ENCODE measurements at regions not wholly inside any gene's neighbourhood (a gene's known extent, or its start where the extent isn't known, plus 50 kb on each side); places are given as distances from the start of the nearest gene placed in this dataset.
A peak's percentile ranks its signal among the peaks of the same experiment; 100 is the strongest.

- DNase-seq = no peak
These were observed 128.8 kb upstream of the CTTNBP2NL start for GRCh38 chr1:112267206-112267605.

DNA sequence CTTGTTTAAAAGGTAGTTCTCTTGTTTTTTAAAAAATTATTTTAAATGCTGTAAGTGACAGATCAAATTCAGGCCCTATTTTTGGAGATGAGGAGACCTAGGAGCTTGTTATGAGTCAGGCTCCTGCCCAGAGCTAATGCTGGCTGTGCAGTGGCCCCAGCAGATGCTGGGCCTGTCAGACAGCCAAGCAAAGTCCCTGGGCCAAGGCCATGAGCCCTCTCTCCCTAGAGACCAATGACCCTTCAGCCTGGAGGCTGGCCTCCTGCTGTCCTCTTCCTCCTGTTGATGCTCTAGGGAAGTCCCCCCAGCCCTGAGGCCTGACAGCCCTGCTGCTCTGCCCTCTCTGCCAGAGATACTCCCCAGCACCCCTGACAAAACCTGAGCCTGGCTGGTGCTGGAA lies 128.1 kb upstream of the CTTNBP2NL start:
- DNase-seq = no peak

GRCh38 chr1:112268408-112268807 lies 127.6 kb upstream of the CTTNBP2NL start:
- no peak for DNase-seq

DNA sequence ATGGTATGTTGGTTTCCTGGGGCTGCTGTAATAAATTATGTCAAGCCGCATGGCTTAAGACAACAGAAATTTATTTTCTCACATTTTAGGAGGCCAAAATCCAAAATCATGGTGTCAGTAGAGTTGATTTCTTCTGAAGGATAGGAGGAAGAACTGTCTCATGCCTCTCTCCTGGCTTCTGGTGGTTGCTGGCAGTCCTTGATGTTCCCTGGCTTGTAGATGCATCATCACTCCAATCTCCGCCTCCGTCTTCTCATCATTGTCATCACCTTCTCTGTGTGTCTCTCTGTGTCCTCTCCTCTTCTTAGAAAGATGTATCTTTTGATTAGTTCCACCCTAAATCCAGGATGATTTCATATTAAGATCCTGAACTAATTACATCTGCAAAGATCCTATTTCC lies 124.7 kb upstream of the CTTNBP2NL start:
- DNase-seq = no peak

GRCh38 chr1:112272101-112272772 lies 123.8 kb upstream of the CTTNBP2NL start:
- no peak for DNase-seq

DNA sequence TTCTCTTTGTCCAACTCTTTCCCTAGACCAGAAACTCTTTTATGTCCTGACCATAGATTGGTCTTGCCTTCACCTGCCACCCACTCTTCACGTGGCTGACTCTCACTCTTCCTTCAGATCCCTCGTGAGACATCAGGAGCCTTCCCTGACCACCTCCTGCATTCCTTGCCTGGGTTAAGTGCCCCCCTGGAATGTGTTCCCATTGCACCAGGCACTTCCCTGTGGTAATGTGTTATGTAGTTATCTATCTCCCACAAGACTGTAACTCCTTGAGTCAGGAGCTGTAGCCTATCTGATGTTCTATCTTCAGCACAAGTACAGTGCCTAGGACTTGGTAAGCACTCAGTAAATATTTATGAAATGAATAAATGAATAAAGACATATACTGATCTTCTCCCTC lies 111.2 kb upstream of the CTTNBP2NL start:
- no peak for DNase-seq

GRCh38 chr1:112285316-112285715 lies 110.7 kb upstream of the CTTNBP2NL start:
- no peak for DNase-seq

DNA sequence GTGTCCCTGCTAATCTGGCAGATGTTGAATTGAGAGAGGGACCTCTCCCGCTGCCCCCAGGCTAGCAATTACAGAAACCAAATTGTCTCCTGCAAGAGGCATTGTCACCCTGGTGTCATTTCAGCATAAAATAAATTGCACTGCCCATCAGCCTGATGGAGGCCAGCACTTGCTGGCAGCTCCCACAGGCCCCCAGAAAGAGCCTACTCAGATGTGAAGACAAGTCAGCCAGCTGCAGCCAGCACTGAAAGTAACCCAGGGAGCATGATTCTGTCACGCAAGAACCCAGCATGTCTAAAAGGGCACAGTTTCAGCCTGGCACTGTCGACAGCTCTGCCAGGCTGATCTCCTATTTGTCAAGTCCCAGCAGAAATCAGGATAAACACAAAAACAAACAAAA lies 110.3 kb upstream of the CTTNBP2NL start:
- DNase-seq = no peak

- DNase-seq = no peak
These were observed 99.1 kb upstream of the CTTNBP2NL start for GRCh38 chr1:112296908-112297307.

- no peak for DNase-seq
These were observed 98.5 kb upstream of the CTTNBP2NL start for GRCh38 chr1:112297536-112297935.

- DNase-seq = peak; percentile 41
These were observed 97.5 kb upstream of the CTTNBP2NL start for GRCh38 chr1:112298558-112298957.

- no peak for DNase-seq
These were observed 91.9 kb upstream of the CTTNBP2NL start for GRCh38 chr1:112304126-112304525.

DNA sequence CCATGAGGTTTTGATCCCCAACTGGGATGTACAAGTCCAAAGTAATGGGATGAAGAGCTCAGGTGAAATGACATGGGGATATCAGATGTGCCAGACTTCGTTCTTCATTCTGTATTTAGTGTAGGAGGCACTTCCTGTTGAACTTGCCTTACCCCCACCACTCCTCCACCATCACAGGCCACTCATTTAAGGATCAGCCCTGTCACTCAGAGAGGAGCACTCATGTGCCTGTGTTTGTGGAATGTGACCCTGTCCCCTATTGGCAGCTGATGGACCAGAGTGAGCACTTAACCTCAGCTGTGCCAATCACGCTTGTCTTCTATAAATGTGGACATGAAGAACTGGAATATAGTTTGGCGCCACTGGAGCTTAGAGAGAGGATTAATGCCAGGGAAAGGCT lies 91.4 kb upstream of the CTTNBP2NL start:
- DNase-seq = no peak

- no peak for DNase-seq
These were observed 88.0 kb upstream of the CTTNBP2NL start for GRCh38 chr1:112307930-112308591.

DNA sequence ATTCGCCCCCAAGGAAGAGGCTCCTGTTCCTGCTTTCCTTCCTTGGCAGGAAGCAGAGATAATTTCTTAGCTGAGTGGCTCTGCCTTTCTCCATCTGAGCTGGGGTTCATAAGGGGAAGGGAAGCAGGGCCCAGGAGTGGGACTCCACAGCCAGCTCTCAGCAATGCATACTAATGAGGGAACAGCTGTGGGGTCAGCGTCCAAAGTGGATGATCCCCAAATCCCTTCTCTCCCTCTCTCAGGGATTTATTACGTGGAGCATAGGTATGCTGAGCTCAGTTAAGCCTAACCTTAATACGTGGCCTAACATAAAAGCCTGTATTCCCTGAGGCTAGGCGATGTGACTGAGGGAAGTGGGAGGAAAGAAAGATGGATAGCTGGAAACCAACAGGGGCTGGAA lies 87.3 kb upstream of the CTTNBP2NL start:
- DNase-seq = no peak

DNA sequence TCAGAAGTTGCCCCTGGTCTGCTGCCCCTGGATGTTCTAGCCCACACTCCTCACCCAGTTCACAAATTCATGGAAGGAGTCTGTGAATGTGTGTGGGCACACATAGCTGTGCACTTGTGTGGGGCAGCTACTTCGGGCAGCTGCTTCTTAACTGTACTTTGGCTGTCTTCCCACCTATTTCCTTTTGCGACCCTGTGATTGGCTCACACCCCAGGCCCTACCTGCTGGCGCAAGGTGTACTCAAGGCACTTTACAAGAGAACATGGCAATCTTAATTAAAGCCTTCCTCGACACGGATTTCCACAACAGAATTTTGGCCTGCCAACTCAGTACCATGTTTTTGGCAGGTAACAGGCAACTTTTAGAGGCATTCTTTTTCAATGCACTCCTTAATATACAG lies 86.5 kb upstream of the CTTNBP2NL start:
- no peak for DNase-seq

DNA sequence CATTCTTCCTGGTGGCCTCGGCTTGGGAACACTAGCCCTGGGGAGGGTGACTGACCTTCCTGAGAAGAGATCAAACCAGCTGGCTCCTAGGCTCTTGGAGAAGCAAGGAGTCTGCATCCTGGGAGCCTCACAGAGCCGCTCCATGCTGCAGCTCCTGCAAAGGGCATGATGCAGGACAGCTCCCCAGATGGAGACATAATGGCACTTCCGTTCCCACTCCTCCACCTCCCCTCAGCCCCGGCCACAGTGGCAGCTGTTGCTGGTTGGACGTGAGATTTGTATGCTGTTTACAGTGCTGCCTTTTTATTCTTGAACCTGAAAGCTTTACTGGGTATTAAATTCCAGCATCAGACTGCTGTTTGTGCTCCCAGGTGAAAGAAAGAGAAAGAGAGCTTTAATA lies 83.7 kb upstream of the CTTNBP2NL start:
- DNase-seq = no peak

DNA sequence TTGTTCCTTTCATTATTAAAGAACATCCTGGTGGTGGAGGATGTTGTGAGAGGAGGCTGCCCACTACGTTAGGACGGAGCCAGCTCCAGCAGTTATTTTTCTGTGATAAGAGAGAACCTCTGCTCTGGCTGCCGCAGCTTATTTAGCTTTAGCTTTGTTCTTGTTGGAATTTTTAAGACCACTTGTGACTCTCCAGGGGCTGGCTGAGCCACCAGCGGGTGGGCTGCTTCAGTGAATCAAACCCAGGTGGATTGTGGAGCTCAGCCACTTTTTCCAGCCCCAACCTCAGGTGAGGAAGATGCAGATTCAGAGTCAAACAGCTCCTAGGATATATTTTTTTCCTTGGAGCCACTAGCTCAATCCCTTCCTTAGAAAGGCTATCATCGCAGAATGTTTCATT lies 83.1 kb upstream of the CTTNBP2NL start:
- no peak for DNase-seq

DNA sequence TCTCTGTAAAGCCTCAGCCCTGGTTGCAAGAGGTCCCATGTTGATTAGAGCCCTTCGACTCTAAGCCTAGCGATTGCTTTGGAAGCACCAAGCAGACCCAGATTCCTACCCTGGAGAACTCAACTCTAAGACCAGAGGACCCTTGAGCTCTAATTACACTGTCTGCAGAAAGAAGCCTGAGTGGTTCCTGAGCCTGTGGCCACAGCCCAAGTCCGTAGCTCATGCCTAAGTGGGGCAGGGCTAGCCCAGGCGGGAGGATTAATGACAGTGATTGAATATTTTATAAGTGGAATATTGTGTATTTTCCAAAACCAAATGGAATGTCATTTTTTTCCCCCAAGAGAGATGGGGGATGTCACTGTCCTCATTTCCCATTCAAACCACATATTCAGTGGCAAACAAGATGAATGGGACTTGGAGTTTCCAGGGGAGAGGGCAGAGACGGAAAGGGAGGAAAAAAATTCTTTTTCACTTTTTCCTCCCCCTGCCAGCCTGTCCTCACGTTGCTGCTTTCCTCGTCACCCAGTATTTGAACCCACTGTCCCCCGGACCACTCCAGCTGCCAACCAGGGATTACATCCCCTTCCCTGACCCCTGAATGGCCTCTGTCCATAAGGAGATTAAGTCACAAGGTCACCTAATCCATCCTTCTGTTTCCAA lies 79.6 kb upstream of the CTTNBP2NL start:
- DNase-seq = no peak

DNA sequence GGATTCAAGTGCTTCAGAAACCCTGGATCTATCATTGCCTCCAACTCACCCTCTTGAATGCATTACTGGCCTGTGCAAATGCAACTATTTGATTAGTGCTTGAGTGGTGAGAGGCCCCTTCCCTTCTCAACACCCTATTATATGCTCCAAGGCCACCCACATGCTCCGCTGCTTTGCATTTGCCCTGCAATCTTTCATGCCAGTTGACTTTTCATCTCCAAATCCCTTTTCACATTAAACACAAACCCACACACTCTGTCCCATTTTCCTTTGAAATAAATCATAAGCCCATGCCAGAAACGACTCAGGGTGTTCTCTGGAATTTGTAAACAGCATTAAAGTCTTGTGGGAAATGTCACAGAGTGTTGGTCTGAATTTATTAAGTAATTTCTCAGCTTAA lies 78.9 kb upstream of the CTTNBP2NL start:
- DNase-seq = peak; percentile 52

- no peak for DNase-seq
These were observed 78.4 kb upstream of the CTTNBP2NL start for GRCh38 chr1:112317611-112318062.

DNA sequence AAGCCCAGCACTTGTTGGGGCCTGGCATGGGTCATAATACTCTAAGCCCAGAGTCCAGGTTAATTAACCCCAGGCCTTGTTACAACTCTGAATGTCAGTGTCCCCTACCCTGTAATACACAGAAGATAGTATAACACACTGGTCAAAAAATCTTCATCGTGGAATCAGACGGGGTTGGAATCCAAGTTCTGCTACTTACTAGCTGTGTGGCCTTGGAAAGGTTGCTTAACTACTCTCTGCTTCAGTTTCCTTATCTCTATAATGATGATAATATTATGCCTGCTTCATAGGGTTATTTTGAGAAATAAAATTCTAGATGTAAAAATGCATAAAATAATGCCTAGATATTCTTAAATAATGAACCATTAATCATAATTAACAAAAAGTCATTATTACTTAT lies 77.8 kb upstream of the CTTNBP2NL start:
- no peak for DNase-seq

DNA sequence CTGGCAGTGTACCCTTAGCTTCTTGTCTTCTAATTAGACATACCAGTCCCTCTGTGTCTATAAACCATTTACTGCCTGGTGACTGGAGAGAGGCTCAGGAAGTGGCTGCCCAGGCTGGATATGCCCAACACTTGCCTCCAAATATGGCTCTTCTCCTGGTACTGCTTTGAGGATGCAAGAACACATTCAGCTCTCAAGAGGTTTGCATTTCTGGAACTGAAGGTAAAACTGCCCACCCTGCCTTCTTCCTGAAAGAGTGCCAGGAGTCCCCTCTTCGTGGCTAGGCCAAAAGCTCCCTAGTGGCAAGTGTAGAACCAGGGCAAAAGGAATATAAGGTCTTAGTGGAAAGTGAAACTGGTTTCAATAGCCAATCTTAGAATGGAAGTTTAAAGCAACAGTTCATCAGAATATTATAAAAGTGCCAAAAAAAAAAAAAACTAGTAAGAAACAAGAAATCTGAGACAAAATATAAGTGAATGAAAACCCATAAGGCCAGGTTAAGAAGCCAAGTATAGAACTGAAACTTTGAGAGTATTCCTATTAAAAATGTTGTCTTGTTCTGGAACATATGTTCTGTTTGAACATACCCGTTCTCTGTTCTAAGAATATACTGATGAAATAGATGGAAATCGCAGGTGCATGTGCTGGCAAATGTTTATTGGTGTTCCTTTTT lies 77.2 kb upstream of the CTTNBP2NL start:
- no peak for DNase-seq
